ENCODE measurements at regions not wholly inside any gene's neighbourhood (a gene's known extent, or its start where the extent isn't known, plus 50 kb on each side); places are given as distances from the start of the nearest gene placed in this dataset.

GRCh38 chr7:156139112-156139511 is 326.8 kb upstream of the SHH start:
- Histone ChIP-seq H3K27ac (ENCODE audit: low read depth, low read length) (no peak overlapping the region), H3K4me3 (ENCODE audit: low read depth, low read length) (no peak overlapping the region), H3K27me3 (ENCODE audit: control insufficient read depth, insufficient read depth, low read length) (no peaks in the 10 kb centered on the region), H3K4me1 (ENCODE audit: control insufficient read depth, insufficient read depth, low read length) (no peaks in the 10 kb centered on the region), H3K36me3 (ENCODE audit: control insufficient read depth, insufficient read depth, low read length) (no peaks in the 10 kb centered on the region), H3K9me3 (ENCODE audit: control insufficient read depth, insufficient read depth, low read length) (no peaks in the 10 kb centered on the region)
- WGBS (ENCODE audit: insufficient coverage) = 98% methylated on average over 6 of the region's 7 CpGs
- DNase-seq (ENCODE audit: low read depth in 4 of 6, low spot score in 6 of 6) = no peak

GRCh38 chr7:156131881-156132280 is 319.6 kb upstream of the SHH start:
- no peak for DNase-seq (ENCODE audit: low read depth in 4 of 6, low spot score in 6 of 6)
- no peaks in the 10 kb centered on the region for H3K27me3 ChIP-seq (ENCODE audit: control insufficient read depth, insufficient read depth, low read length)
- H3K4me3 ChIP-seq (ENCODE audit: low read depth, low read length) = no peak overlapping the region
- no peaks in the 10 kb centered on the region for H3K9me3 ChIP-seq (ENCODE audit: control insufficient read depth, insufficient read depth, low read length)
- WGBS (ENCODE audit: insufficient coverage) = no CpG with 5 or more reads among the region's 2 CpGs
- no peaks in the 10 kb centered on the region for H3K4me1 ChIP-seq (ENCODE audit: control insufficient read depth, insufficient read depth, low read length)
- H3K27ac ChIP-seq (ENCODE audit: low read depth, low read length) = no peak overlapping the region
- H3K36me3 ChIP-seq (ENCODE audit: control insufficient read depth, insufficient read depth, low read length) = no peaks in the 10 kb centered on the region

DNA sequence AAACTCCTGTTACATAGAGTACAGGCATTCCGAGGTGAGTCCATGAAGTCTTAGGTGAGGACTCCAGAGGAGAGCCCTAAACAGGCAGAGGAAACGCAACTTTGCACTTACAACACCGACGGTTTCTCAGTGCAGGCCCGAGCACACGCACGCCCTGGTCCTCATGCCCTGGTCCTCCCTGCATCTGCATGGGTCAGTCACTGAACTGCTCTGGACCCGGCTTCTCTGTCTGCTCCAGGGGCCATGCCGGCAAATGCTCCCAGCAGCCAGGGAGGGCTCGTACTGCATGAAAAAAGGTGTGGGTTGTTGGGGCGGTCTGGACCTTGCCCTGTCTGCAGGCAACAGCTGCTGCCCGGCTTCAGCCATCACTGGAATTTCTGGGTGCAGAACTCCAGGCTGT is 317.3 kb upstream of the SHH start:
- Histone ChIP-seq H3K27ac (ENCODE audit: low read depth, low read length) (no peak overlapping the region), H3K4me1 (ENCODE audit: control insufficient read depth, insufficient read depth, low read length) (no peaks in the 10 kb centered on the region), H3K4me3 (ENCODE audit: low read depth, low read length) (no peak overlapping the region), H3K36me3 (ENCODE audit: control insufficient read depth, insufficient read depth, low read length) (no peaks in the 10 kb centered on the region), H3K27me3 (ENCODE audit: control insufficient read depth, insufficient read depth, low read length) (no peaks in the 10 kb centered on the region), H3K9me3 (ENCODE audit: control insufficient read depth, insufficient read depth, low read length) (no peaks in the 10 kb centered on the region)
- no peak for DNase-seq (ENCODE audit: low read depth in 4 of 6, low spot score in 6 of 6)
- WGBS (ENCODE audit: insufficient coverage) = 93% methylated on average over 11 of the region's 12 CpGs

- WGBS (ENCODE audit: insufficient coverage) = 98% methylated on average over 7 of the region's 10 CpGs
- no peak for DNase-seq (ENCODE audit: low read depth in 4 of 6, low spot score in 6 of 6)
- H3K9me3 ChIP-seq (ENCODE audit: control insufficient read depth, insufficient read depth, low read length) = no peaks in the 10 kb centered on the region
- H3K36me3 ChIP-seq (ENCODE audit: control insufficient read depth, insufficient read depth, low read length) = no peaks in the 10 kb centered on the region
- no peaks in the 10 kb centered on the region for H3K4me1 ChIP-seq (ENCODE audit: control insufficient read depth, insufficient read depth, low read length)
- H3K27ac ChIP-seq (ENCODE audit: low read depth, low read length) = no peak overlapping the region
- no peak overlapping the region for H3K4me3 ChIP-seq (ENCODE audit: low read depth, low read length)
- no peaks in the 10 kb centered on the region for H3K27me3 ChIP-seq (ENCODE audit: control insufficient read depth, insufficient read depth, low read length)
Measured at GRCh38 chr7:156128496-156128895, 316.2 kb upstream of the SHH start.

- DNase-seq (ENCODE audit: low read depth in 4 of 6, low spot score in 6 of 6) = no peak
- Histone ChIP-seq H3K36me3 (ENCODE audit: control insufficient read depth, insufficient read depth, low read length) (no peaks in the 10 kb centered on the region), H3K27ac (ENCODE audit: low read depth, low read length) (no peak overlapping the region), H3K27me3 (ENCODE audit: control insufficient read depth, insufficient read depth, low read length) (no peaks in the 10 kb centered on the region), H3K4me3 (ENCODE audit: low read depth, low read length) (no peak overlapping the region), H3K9me3 (ENCODE audit: control insufficient read depth, insufficient read depth, low read length) (no peaks in the 10 kb centered on the region), H3K4me1 (ENCODE audit: control insufficient read depth, insufficient read depth, low read length) (no peaks in the 10 kb centered on the region)
- WGBS (ENCODE audit: insufficient coverage) = 91% methylated on average over 33 of the region's 35 CpGs
Measured at GRCh38 chr7:156127166-156128134, 315.2 kb upstream of the SHH start.

GRCh38 chr7:156125841-156126730 is 313.8 kb upstream of the SHH start:
- WGBS (ENCODE audit: insufficient coverage) = 93% methylated on average over 23 of the region's 23 CpGs
- H3K27ac ChIP-seq (ENCODE audit: low read depth, low read length) = no peak overlapping the region
- H3K9me3 ChIP-seq (ENCODE audit: control insufficient read depth, insufficient read depth, low read length) = no peaks in the 10 kb centered on the region
- no peak for DNase-seq (ENCODE audit: low read depth in 4 of 6, low spot score in 6 of 6)
- no peaks in the 10 kb centered on the region for H3K36me3 ChIP-seq (ENCODE audit: control insufficient read depth, insufficient read depth, low read length)
- no peaks in the 10 kb centered on the region for H3K4me1 ChIP-seq (ENCODE audit: control insufficient read depth, insufficient read depth, low read length)
- H3K4me3 ChIP-seq (ENCODE audit: low read depth, low read length) = no peak overlapping the region
- H3K27me3 ChIP-seq (ENCODE audit: control insufficient read depth, insufficient read depth, low read length) = no peaks in the 10 kb centered on the region

DNA sequence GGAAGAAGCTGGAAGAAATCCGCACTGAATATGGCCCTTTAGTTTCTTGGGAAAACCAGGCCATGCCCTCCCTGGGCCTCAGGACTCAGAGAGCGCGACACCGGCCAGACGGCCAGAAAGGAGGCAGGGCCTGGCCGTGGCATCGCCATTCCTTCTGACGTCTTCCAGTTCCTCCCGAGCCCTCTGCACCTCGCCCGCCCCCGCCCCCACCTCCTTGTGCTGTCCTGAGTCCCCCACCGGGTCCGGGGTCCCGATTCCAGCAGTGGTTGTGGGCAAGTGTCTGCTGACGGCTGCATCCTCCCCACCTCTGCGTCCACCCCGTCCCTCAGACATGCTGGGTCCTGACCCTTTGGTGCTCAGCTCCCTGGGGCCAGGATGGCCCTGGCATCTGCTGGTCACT is 312.1 kb upstream of the SHH start:
- Histone ChIP-seq H3K36me3 (ENCODE audit: control insufficient read depth, insufficient read depth, low read length) (no peaks in the 10 kb centered on the region), H3K4me1 (ENCODE audit: control insufficient read depth, insufficient read depth, low read length) (no peaks in the 10 kb centered on the region), H3K4me3 (ENCODE audit: low read depth, low read length) (no peak overlapping the region), H3K27ac (ENCODE audit: low read depth, low read length) (no peak overlapping the region), H3K9me3 (ENCODE audit: control insufficient read depth, insufficient read depth, low read length) (no peaks in the 10 kb centered on the region), H3K27me3 (ENCODE audit: control insufficient read depth, insufficient read depth, low read length) (no peaks in the 10 kb centered on the region)
- 92% methylated on average over 13 of the region's 18 CpGs for WGBS (ENCODE audit: insufficient coverage)
- DNase-seq (ENCODE audit: low read depth in 4 of 6, low spot score in 6 of 6) = no peak

- no peak for DNase-seq (ENCODE audit: low read depth in 4 of 6, low spot score in 6 of 6)
- Histone ChIP-seq H3K27me3 (ENCODE audit: control insufficient read depth, insufficient read depth, low read length) (no peaks in the 10 kb centered on the region), H3K4me1 (ENCODE audit: control insufficient read depth, insufficient read depth, low read length) (no peaks in the 10 kb centered on the region), H3K27ac (ENCODE audit: low read depth, low read length) (no peak overlapping the region), H3K36me3 (ENCODE audit: control insufficient read depth, insufficient read depth, low read length) (no peaks in the 10 kb centered on the region), H3K4me3 (ENCODE audit: low read depth, low read length) (no peak overlapping the region), H3K9me3 (ENCODE audit: control insufficient read depth, insufficient read depth, low read length) (no peaks in the 10 kb centered on the region)
- WGBS (ENCODE audit: insufficient coverage) = 84% methylated on average over 19 of the region's 25 CpGs
Measured at GRCh38 chr7:156123362-156123761, 311.1 kb upstream of the SHH start.

DNA sequence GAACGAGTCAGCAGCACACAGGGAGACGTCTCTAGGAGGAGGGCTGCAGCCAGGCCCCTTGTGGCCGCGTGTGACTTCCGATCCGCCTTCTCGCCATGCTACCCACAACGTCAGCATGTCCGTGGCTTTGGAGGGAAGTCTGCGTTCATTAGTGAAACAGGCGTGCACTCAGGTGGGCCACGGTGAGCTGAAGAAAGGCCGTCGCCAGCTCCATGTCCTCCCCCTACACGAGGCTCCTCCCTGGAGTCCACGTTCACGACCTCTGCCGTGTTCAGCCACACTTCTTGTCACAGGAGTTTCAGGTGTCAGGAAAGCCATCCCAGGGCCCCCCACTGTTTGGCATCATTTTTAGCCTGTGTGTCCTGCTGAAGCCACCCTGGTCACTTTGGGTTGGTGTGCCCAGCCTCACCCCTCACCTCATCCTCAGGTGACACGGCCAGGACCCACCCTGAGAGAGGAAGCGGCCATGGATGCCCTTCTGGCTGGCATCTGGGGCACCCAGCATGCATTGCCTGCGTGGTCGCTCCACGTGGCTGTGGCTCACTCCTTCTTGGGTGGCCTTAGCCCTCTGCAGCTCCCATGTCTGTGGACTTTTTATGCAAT is 310.6 kb upstream of the SHH start:
- H3K27me3 ChIP-seq (ENCODE audit: control insufficient read depth, insufficient read depth, low read length) = no peaks in the 10 kb centered on the region
- no peak overlapping the region for H3K4me3 ChIP-seq (ENCODE audit: low read depth, low read length)
- no peaks in the 10 kb centered on the region for H3K9me3 ChIP-seq (ENCODE audit: control insufficient read depth, insufficient read depth, low read length)
- WGBS (ENCODE audit: insufficient coverage) = 92% methylated on average over 23 of the region's 23 CpGs
- no peak overlapping the region for H3K27ac ChIP-seq (ENCODE audit: low read depth, low read length)
- no peaks in the 10 kb centered on the region for H3K4me1 ChIP-seq (ENCODE audit: control insufficient read depth, insufficient read depth, low read length)
- H3K36me3 ChIP-seq (ENCODE audit: control insufficient read depth, insufficient read depth, low read length) = no peaks in the 10 kb centered on the region
- DNase-seq (ENCODE audit: low read depth in 4 of 6, low spot score in 6 of 6) = no peak

All from spinal cord (tissue), 9 donors.